ENCODE measurements at regions not wholly inside any gene's neighbourhood (a gene's known extent, or its start where the extent isn't known, plus 50 kb on each side); places are given as distances from the start of the nearest gene placed in this dataset.

DNA sequence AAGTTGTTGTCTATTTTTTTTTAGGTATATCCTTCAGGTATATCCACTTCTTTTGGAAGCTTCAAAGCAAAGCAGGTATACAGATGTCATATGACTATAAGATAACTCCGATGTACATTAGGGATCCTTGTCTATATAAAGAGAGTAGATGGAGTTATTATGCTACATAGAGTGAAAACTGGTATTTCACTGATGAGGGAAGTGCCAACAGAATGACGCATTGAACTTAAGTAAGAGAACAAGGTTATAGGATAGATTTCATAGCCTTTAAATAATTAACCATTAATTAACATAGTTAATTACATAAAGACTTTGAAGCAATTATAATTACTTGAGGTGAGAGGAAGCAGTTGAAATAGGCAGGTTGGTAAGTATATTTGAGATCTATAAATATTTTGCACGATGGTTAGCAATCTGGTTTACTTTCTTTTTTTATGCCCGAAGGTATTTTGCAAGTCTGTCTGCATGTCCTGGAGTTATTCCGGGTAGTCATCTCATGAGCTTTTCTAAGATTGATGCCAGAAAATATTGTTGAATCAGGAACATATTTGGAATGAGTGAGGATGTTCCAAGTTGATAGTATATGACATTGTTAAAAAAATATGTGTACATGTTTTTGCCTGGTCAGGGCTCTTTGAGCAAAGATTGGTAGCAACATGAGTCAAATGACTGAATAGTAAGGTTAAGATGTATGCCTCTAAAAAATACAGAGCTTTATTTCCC, 299.5 kb upstream of the KCNMB2 start:
- TF ChIP-seq, protein P1, sequence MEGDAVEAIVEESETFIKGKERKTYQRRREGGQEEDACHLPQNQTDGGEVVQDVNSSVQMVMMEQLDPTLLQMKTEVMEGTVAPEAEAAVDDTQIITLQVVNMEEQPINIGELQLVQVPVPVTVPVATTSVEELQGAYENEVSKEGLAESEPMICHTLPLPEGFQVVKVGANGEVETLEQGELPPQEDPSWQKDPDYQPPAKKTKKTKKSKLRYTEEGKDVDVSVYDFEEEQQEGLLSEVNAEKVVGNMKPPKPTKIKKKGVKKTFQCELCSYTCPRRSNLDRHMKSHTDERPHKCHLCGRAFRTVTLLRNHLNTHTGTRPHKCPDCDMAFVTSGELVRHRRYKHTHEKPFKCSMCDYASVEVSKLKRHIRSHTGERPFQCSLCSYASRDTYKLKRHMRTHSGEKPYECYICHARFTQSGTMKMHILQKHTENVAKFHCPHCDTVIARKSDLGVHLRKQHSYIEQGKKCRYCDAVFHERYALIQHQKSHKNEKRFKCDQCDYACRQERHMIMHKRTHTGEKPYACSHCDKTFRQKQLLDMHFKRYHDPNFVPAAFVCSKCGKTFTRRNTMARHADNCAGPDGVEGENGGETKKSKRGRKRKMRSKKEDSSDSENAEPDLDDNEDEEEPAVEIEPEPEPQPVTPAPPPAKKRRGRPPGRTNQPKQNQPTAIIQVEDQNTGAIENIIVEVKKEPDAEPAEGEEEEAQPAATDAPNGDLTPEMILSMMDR (IDR thresholded peaks at IDR 0.05), result no peak

DNA sequence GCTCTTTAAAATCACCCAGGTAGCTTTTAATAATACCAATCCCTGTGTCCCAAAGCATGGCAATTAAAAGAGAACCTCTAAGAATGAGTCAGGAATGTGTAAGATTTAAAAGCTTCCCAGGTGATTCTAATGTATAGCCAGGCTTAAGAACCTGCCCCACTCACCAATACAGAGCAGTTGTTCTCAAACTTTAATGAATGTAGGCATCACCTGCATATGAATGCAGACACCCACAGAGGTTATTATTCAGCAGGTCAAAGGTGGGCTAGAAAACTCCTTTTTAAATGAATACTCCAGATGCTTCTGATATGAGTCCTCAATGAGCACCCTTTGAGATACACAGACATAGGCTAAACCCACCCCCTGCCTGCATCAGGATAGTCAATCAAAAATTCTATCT, 298.1 kb upstream of the KCNMB2 start:
- TF ChIP-seq, protein P1 (IDR thresholded peaks at IDR 0.05), result no peak

DNA sequence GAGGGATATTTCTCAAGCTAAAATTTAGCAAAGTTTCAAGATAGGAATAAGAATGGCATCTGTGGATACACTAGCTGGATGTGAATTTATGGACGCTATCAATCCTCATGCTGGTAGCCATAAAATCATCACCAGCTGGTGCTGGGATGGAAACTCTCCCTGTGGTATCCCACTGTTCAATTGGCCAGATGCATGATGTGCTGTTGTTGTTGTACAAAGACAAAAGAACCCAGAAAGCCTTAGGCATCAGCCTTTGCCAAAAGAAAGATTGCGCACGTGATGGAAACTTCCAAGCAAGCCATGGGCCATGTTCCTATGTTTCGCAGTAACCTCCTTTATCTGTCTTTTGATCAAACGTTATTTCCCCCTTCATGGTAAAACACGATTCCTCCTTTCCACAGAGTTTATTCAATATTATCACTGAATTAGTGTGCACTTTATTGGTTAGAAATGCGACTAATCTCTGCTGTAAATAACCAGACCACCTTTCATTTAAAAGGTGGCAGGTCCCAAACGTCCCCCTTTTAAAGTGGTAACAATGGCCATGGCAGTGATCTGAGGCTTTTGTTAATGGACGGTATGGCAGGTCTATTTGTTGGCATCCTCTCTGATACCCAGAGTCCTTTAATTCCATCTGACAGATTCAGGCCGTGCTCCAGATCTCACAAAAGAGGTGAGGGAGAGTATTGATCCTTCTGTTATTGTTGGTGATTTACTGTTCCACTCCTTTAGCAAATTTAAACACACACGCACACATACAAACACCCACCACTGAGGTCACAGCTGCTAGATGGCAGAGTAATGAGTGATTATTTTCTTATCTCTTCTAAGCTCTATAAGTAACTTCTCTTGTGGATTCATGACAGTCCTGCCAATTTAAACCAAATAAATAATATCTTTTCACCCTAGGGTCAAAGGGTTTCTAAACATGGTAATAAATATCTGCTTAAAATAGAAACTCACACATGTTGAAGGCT, 291.2 kb upstream of the KCNMB2 start:
- TF ChIP-seq, protein P1 (IDR thresholded peaks at IDR 0.05), result no peak

DNA sequence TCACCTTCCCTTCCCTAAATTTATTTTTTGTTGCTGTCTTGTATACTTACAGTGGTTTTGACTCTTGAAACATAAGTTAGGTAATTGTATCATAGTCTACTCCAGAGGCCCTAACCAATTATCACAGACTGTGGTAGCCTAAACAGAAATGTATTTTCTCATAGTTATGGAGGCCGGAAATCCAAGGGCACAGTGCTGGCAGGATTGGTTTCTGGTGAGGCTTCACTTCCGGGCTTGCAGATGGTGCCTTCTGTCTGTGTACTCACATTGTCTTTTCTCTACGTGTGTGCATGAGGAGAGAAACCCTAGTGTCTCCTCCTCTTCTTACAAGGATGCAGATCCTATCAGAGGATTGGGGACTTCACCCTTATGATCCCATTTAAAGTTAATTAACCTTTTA, 290.2 kb upstream of the KCNMB2 start:
- TF ChIP-seq, protein P1 (IDR thresholded peaks at IDR 0.05), result no peak

DNA sequence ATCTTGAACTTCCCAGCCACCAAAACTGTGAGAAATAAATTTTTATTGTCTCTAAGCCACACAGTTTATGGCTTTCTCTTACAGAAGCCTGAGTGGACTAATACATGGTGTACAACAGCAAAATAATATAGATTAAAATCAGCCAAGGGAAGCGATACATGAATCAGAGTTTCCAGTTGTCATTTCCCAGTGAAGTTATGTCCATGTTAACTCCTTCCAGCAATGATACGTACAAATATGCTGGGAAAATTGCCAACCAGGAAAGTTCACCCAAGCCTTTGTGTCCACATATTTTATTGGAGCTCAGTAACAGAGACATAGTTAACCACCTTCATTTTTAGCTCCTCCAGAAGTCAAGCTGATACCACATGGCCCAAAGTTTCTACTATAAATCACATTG, 280.9 kb upstream of the KCNMB2 start:
- TF ChIP-seq, protein P1 (IDR thresholded peaks at IDR 0.05), result no peak

DNA sequence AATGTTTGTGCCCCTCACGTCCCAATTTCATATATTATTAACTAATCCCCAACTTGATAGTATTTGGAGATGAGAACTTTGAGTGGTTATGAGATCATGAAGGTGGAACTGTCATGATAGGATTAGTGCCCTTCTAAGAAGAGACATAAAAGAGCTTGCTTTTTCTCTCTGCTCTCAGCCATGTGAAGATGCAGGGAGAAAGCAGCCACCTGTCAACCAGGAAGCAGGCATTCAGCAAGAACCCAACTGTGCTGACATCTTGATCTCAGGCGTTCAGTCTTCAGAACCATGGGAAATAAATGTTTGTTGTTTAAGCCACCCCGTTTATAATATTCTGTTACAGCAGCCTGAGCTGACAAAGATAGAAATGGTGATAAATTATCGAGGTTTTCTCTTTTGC, 278.7 kb upstream of the KCNMB2 start:
- TF ChIP-seq, protein P1 (IDR thresholded peaks at IDR 0.05), result no peak

DNA sequence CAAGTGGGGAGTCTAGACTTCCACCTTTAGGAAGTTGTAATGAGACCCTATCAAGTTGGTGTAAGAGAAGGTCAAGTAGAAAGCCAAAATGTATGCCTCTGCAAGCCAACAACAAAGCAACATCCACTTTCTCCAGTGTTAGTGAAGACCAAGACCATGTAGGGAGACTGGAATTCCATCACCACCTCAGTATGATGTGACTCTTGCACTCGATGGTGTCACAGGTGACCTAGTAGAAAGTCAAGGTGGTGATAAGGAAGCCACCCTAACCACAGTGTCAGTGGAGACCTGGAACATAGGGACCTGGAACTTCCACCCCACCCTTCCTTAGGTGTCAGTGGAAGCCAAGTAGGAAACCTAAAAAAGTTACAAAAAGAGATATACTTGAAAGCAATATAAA, 278.1 kb upstream of the KCNMB2 start:
- TF ChIP-seq, protein P1 (IDR thresholded peaks at IDR 0.05), result no peak

Measured in LNCAP (cell line).